Activated T-cell treated with anti-CD3 and anti-CD28 coated beads, Interleukin-2, amount 50 U/mL, for 24 hours (primary cell): ENCODE measurements at regions not wholly inside any gene's neighbourhood (a gene's known extent, or its start where the extent isn't known, plus 50 kb on each side); places are given as distances from the start of the nearest gene placed in this dataset.

Experiments
- DNase-seq: peaks from one replicate; pipeline ENCODE4 v3.0.0-alpha.2; 2020
- H3K27ac Mint-ChIP-seq: 2 replicates; pipeline ENCODE4 v1.8.0; 2020; ENCODE audit warnings: mild to moderate bottlenecking, mixed read lengths
- H3K27me3 Mint-ChIP-seq: 2 replicates; pipeline ENCODE4 v1.8.0; 2020; ENCODE audit warnings: mixed read lengths
- H3K36me3 Mint-ChIP-seq: 2 replicates; pipeline ENCODE4 v1.8.0; 2020; ENCODE audit warnings: low read depth, mixed read lengths
- H3K4me1 Mint-ChIP-seq: 2 replicates; pipeline ENCODE4 v1.8.0; 2020; ENCODE audit warnings: low read depth, mixed read lengths
- H3K4me3 Mint-ChIP-seq: 2 replicates; pipeline ENCODE4 v1.8.0; 2020; ENCODE audit warnings: mild to moderate bottlenecking, moderate library complexity, mixed read lengths
- H3K9me3 Mint-ChIP-seq: 2 replicates; pipeline ENCODE4 v1.8.0; 2020; ENCODE audit warnings: mixed read lengths

GRCh38 chr6:12567682-12568081 is 148.9 kb upstream of the PHACTR1 start:
- H3K4me1 Mint-ChIP-seq, result no peaks in the 10 kb centered on the region
- DNase-seq, result no peak
- H3K9me3 Mint-ChIP-seq, result no peaks in the 10 kb centered on the region
- no peak overlapping the region for H3K27ac Mint-ChIP-seq
- H3K36me3 Mint-ChIP-seq, result no peaks in the 10 kb centered on the region
- no peaks in the 10 kb centered on the region for H3K27me3 Mint-ChIP-seq
- no peak overlapping the region for H3K4me3 Mint-ChIP-seq

GRCh38 chr6:12569646-12570045 is 146.9 kb upstream of the PHACTR1 start:
- no peaks in the 10 kb centered on the region for H3K4me1 Mint-ChIP-seq
- H3K27me3 Mint-ChIP-seq, result no peaks in the 10 kb centered on the region
- H3K27ac Mint-ChIP-seq, result no peak overlapping the region
- no peaks in the 10 kb centered on the region for H3K36me3 Mint-ChIP-seq
- no peaks in the 10 kb centered on the region for H3K9me3 Mint-ChIP-seq
- no peak overlapping the region for H3K4me3 Mint-ChIP-seq
- DNase-seq, result no peak

GRCh38 chr6:12570461-12571030 is 146.0 kb upstream of the PHACTR1 start:
- Mint-ChIP-seq H3K36me3 (no peaks in the 10 kb centered on the region), H3K27me3 (no peaks in the 10 kb centered on the region), H3K4me3 (no peak overlapping the region), H3K4me1 (no peaks in the 10 kb centered on the region), H3K9me3 (no peaks in the 10 kb centered on the region), H3K27ac (no peak overlapping the region)
- no peak for DNase-seq

DNA sequence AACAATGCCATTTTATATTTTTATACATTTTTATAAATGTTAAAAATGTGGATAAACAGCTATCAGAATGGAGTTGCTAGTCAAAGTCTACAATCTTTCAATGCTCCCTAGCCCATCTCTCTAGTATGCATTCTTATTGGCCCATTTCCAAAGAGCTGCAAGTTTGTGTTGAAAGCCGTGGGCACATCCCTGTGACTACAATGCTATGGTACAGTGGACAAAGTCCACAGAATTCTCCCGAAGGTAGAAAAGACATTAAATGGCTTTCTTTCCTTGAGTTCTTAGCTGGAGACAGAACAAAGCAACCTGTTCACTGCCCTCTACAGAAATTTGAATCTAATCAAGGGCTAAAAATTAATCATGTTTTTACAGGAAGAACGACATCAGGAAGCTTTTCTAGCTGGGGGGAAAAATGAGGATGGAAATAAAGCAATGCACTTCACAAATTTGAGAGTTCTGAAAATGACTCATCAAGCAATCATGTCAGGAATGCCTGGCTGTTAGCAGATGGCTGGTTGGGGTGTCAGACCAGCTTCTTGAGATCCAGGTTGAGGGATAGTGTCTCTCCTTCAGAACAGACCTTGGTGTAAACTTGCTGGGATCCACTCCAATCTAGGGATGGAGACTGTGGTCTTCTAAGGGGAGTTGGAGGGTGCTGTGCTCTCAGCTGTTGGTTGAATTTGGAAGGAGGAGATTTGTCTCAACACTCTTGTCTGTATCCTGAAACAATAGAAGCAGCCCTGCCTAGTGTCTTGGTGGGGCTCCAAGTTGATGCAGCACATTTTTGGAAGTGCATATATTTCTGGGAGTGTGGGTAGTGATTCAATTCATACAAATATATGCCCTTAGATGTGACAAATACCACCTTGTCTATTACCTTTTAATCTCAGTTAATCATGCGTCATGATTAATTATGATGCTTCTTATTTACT is 143.4 kb upstream of the PHACTR1 start:
- no peak overlapping the region for H3K4me3 Mint-ChIP-seq
- no peak for DNase-seq
- no peaks in the 10 kb centered on the region for H3K9me3 Mint-ChIP-seq
- no peaks in the 10 kb centered on the region for H3K27me3 Mint-ChIP-seq
- no peaks in the 10 kb centered on the region for H3K4me1 Mint-ChIP-seq
- H3K27ac Mint-ChIP-seq, result no peak overlapping the region
- no peaks in the 10 kb centered on the region for H3K36me3 Mint-ChIP-seq

GRCh38 chr6:12575961-12576360 is 140.6 kb upstream of the PHACTR1 start:
- H3K27ac Mint-ChIP-seq, result no peak overlapping the region
- no peak for DNase-seq
- H3K4me3 Mint-ChIP-seq, result no peak overlapping the region
- no peaks in the 10 kb centered on the region for H3K9me3 Mint-ChIP-seq
- H3K36me3 Mint-ChIP-seq, result no peaks in the 10 kb centered on the region
- no peaks in the 10 kb centered on the region for H3K27me3 Mint-ChIP-seq
- no peaks in the 10 kb centered on the region for H3K4me1 Mint-ChIP-seq

DNA sequence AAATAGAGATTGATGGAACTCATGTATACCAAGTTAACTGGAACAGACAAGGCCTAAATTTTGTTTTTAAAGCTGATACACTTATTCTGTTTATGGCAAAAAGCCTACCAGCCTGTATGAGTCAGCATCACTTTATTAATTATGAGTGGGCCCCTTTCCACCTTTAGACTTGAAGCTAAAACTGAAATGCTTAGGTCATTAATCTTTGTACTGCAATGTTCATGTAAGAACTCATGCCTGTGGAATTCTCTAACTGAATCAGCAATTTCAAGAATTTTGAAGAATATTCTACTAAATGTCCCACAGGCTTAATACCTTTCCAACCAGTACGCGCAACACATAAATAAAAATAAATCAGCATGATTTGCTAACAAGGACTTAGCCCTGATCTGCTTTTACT is 140.2 kb upstream of the PHACTR1 start:
- H3K4me1 Mint-ChIP-seq, result no peaks in the 10 kb centered on the region
- H3K9me3 Mint-ChIP-seq, result no peaks in the 10 kb centered on the region
- no peaks in the 10 kb centered on the region for H3K36me3 Mint-ChIP-seq
- DNase-seq, result no peak
- H3K4me3 Mint-ChIP-seq, result no peak overlapping the region
- H3K27me3 Mint-ChIP-seq, result no peaks in the 10 kb centered on the region
- H3K27ac Mint-ChIP-seq, result no peak overlapping the region

GRCh38 chr6:12577124-12577850 is 139.3 kb upstream of the PHACTR1 start:
- Mint-ChIP-seq H3K27me3 (no peaks in the 10 kb centered on the region), H3K27ac (no peak overlapping the region), H3K9me3 (no peaks in the 10 kb centered on the region), H3K4me3 (no peak overlapping the region), H3K36me3 (no peaks in the 10 kb centered on the region), H3K4me1 (no peaks in the 10 kb centered on the region)
- DNase-seq, result no peak

- no peak for DNase-seq
- Mint-ChIP-seq H3K36me3 (no peaks in the 10 kb centered on the region), H3K27ac (no peak overlapping the region), H3K27me3 (no peaks in the 10 kb centered on the region), H3K9me3 (no peaks in the 10 kb centered on the region), H3K4me1 (no peaks in the 10 kb centered on the region), H3K4me3 (no peak overlapping the region)
These were observed 138.5 kb upstream of the PHACTR1 start for GRCh38 chr6:12578097-12578496.

- Mint-ChIP-seq H3K27me3 (no peaks in the 10 kb centered on the region), H3K4me3 (no peak overlapping the region), H3K9me3 (no peaks in the 10 kb centered on the region), H3K27ac (no peak overlapping the region), H3K4me1 (no peaks in the 10 kb centered on the region), H3K36me3 (no peaks in the 10 kb centered on the region)
- DNase-seq, result no peak
These were observed 137.8 kb upstream of the PHACTR1 start for GRCh38 chr6:12578751-12579150.

- no peaks in the 10 kb centered on the region for H3K36me3 Mint-ChIP-seq
- no peak overlapping the region for H3K4me3 Mint-ChIP-seq
- H3K27ac Mint-ChIP-seq, result no peak overlapping the region
- H3K4me1 Mint-ChIP-seq, result no peaks in the 10 kb centered on the region
- no peak for DNase-seq
- no peaks in the 10 kb centered on the region for H3K9me3 Mint-ChIP-seq
- peaks cover 4% of the 10 kb centered on the region for H3K27me3 Mint-ChIP-seq
These were observed 136.3 kb upstream of the PHACTR1 start for GRCh38 chr6:12580290-12580689.

DNA sequence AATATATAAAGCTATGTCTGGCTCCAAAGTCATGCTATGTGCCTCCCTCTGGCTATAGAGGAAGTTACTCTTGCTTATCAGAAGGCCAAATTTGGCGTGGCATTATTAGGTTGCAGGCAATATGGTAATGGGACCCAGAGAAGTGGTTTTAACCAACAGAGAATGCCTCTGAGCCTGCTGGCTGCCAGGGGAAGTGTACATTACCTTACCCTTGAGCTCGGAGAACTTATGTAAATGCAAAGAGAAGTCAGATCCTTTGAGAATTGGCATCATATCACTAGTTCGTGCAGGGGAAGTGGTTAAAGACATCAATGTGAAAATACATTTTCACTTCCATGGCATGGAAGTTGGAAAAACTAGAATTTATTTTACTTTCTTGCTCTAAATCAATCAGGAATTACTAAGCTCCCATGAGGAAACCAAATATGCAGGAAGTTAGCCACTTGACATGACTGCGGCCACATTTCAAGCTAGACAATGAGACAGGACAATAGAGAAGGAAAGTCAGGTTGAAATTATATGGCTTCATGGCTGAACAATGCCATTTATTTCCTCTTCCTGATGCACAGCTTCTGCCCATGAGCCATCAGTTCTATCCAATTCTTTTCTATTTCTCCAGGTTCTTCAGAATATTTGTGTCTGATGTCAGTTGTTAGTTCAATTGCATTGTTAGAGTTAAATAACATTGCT is 134.0 kb upstream of the PHACTR1 start:
- Mint-ChIP-seq H3K27ac (no peak overlapping the region), H3K9me3 (no peaks in the 10 kb centered on the region), H3K4me1 (no peaks in the 10 kb centered on the region), H3K36me3 (no peaks in the 10 kb centered on the region), H3K4me3 (no peak overlapping the region), H3K27me3 (peaks cover 11% of the 10 kb centered on the region)
- DNase-seq, result no peak

DNA sequence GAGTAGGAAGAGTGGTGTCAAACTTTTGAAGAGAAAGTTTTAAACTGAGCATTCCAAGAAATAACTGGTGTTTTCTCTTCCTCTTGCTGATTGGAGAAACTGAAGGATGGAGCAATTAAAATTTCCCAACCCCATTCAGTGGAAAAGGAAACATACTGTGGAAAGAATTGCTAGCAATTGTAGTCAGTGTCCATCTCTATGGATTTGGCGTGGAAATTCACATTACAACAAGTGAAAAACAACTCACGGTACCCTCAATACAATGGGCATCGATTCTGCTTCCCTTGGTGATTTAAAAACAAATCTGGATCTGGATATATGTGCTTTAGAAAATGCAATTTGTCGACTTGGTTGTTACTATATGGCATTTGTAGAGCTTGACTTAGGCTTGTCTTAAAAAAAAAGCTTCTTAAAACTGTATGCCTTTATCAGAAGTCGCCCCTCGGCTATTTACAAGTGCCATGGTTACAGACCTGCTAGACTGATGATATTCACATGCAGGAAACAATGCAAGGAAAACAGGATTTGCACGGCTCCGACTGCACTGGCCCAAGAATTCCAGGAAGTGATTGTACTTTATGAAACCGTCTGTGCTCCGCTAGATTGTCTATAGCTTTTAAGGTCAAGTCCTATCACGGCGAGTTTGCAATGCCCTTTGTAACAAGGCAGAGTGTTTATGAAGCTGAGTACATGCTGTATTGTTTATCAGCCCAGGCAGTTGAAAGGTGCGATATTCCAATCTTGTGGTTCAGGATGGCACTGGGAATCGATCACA is 131.7 kb upstream of the PHACTR1 start:
- Mint-ChIP-seq H3K36me3 (no peaks in the 10 kb centered on the region), H3K4me3 (no peak overlapping the region), H3K9me3 (no peaks in the 10 kb centered on the region), H3K27ac (no peak overlapping the region), H3K4me1 (no peaks in the 10 kb centered on the region), H3K27me3 (peaks cover 14% of the 10 kb centered on the region)
- no peak for DNase-seq

DNA sequence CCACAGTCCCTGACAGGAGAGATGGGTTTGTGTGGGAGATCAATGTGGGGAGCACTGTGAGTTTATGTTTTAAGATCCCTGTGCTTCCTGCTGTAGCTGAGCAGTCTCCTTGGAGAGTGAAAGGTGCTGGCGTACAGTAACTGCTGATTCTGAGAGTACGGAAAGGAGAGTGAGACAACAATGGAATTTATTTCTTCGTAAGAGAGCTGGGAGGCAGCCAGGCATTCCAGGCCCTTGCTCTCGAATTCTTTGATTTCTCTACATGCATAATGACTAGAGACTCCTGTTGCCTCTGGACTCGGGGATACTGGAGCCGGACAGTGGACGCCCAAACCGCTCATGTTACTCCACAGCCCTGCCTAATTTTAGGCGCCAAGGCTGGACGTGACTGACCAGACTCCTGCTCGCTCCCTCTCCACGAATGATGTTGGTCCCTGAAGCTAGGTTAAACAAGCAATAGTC is 131.0 kb upstream of the PHACTR1 start:
- no peak overlapping the region for H3K4me3 Mint-ChIP-seq
- no peaks in the 10 kb centered on the region for H3K36me3 Mint-ChIP-seq

More for the DNA sequence above, 131.0 kb upstream of the PHACTR1 start:
- Mint-ChIP-seq H3K9me3 (no peaks in the 10 kb centered on the region), H3K4me1 (no peaks in the 10 kb centered on the region), H3K27me3 (peaks cover 14% of the 10 kb centered on the region), H3K27ac (no peak overlapping the region)
- no peak for DNase-seq
